ENCODE measurements at regions not wholly inside any gene's neighbourhood (a gene's known extent, or its start where the extent isn't known, plus 50 kb on each side); places are given as distances from the start of the nearest gene placed in this dataset.

DNA sequence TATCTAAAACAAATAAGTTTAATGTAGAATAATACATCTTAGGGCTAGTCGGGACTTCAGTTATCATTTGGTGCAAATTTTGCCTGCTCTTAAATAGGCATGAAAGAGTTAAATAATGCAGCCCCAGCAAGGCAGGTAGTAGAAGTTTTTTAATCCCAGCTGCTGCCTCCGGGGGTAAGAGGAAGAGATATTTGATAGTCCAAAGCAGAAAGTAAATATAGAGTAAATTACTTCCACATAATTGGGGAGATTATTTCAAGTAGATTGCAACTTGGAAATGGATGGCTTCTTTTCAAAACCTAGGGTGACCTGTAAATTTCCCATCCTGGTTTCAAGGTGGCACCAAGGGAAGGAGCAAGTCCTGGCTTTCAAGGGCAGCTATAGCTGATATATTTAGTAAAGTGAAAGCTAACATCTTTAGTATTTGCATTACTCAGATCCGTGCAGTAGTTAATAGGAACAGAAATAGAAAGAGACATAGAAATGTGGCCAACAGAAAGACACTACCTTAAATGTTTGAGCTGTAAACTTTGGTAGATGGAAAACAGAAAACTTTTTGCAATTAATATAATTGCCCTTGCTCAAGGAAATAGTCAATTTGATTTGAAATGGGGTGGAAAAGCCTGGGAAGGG is 109.1 kb downstream of the LMO4 start:
- no peak for DNase-seq (ENCODE audit: low spot score)

DNA sequence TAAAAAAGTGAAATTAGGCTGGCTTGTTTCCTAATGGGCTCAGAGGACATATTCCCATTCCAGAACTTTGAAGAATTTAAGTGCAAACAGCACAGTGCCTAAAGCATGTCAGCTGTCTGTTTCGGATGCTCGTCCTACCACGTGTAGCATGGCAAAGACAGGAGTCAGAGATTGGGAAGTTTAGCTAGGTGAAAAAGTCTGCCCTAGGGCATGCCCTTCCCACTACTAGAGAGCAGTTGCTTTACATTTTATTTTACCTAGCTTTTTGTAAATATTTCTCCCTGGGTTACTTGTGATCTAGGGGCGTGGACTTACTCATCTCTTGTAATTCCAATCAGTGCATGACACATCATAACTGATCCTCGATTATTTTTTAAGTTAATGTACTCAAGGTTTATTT is 111.1 kb downstream of the LMO4 start:
- no peak for DNase-seq (ENCODE audit: low spot score)

DNA sequence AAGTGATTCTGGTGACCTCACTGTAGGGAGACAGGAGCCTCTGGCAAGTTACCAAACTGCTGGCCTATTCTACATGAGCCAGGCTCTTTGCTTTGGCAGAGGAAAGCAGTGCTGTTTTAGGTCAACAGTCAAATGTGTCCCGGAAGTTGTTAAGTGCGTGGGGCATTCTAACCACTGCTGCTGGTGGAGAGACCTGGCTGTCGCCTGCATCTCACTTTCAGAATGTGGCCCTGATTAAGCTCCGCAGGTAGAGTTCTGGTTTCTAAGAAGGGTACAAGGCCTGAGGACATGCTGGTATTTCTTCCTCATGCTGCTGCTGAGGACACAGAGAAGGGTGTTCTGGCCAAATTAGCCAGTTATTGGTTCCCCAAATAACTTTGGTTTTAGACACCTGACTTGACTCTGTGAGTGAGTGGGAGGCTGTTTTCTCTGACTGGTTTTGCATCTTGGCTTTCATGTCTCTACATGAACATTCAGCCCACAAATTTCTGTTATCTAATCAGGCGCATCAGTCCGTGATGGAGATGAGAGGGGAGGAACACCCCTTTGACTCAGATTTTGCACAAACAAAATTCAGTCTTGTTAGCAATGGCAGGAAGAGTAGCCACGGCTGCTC is 120.8 kb downstream of the LMO4 start:
- peak; percentile 38 for DNase-seq (ENCODE audit: low spot score)

DNA sequence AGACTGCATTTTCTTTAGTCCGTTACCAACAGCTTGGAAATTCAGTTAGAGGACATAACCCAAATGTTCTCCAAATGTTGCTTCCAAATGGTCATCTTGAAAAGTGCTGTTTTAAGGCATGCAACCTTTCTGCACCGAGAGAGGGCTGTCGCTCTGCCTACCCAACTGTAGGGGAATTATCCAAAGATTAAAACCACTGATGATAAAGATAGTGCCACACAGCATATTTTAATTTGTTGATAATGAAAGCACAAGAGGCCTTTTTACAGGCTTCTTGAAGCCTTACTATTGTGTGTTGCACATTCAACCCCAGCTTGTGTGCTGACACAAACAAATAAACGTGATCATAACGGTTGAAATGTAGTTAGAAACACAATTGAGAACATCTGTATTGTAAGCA is 121.5 kb downstream of the LMO4 start:
- no peak for DNase-seq (ENCODE audit: low spot score)

DNA sequence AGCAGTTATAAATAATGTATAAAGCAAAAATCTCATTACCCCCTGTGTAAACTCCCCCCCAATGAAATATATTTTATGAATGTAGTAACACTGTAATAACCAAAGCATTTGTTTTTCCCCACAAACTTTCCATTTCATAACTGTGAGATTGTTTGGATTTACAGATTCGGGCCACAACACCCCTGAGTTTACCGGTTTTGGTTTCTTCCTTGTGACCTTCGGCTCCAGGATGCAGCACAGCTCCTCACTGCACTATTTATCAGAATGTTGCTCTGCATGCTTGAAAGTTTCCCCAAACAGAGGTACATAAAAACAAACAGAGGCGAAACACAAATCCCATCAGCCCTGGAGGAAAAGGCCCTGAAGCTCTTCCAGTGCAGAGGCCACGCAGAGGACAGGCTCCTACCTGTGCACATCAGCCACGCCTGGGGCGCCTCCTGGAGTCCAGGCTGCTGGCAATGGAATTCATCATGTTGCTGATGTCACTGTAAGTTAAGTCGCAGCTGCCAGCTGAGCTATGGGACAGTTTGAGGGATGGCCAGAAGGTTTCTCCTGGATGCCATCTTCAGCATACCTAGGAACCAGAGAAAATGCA is 122.0 kb downstream of the LMO4 start:
- DNase-seq (ENCODE audit: low spot score): peak; percentile 31

DNA sequence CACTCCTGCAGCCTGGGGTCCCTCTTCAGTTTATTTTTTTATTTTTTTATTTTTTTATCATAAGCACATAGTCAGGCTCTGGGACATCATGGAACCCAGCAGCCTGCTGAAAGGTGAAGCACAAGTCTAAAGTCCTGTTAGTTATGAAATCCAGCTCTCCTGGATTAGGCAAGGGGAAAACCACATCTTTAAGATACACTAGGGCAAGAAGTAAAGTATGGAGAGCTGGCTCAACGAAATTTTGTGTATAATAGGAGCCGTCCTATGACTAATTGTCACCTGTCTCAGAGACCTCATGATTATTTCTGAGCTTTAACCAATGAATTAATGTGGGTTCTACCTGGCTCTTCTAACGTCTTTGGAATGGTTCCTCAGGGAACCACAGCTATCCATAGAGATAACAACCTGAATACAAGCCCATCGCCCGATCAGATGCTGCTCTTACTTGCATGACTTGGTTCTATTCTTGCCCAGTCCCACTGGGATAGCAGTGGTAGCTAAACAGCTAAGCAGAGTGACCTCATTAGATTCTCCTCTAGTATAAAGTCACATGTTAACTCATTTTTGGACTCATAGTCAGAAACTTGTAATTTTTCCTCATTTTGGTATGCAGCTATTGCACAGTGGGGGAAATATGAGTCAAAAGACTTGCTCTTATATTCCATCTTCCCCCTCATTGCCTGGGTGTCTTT is 122.7 kb downstream of the LMO4 start:
- no peak for DNase-seq (ENCODE audit: low spot score)

DNA sequence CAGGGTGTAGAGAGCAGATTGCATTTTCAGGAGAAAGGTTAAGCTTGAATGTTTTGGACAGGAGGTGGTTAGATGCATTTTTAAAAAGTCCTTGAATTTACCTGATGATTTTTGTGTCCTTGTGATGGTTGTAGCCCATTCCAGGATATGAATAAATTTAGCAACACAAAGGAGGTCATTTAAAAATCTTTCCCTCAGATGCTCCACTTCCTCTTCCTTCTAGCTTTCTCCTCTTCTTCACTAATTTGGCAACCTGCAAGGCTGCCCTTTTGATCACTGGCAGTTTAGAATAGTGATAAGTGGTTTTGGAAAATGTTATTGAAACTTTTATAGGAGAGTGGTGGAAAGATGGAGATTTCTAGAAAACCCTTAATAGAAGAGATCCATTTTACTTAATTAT is 124.0 kb downstream of the LMO4 start:
- no peak for DNase-seq (ENCODE audit: low spot score)

DNA sequence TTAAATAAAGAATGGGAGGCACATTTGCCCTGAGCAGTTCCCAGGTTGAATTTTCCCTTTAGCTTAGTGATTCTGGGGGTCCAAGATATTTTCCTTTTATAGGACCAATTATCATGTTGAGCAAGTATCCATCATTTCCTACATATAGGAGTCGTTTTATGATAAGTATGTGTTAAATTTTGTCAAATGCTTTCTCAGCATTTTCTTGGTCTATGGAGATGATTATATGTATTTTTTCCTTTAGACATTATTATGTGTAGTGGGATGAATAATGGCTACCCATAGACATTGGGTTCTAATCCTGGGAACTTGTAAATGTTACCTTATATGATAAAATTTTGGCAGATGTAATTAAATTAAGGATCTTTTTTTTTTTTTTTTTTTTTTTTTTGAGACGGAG is 128.7 kb downstream of the LMO4 start:
- no peak for DNase-seq (ENCODE audit: low spot score)

DNA sequence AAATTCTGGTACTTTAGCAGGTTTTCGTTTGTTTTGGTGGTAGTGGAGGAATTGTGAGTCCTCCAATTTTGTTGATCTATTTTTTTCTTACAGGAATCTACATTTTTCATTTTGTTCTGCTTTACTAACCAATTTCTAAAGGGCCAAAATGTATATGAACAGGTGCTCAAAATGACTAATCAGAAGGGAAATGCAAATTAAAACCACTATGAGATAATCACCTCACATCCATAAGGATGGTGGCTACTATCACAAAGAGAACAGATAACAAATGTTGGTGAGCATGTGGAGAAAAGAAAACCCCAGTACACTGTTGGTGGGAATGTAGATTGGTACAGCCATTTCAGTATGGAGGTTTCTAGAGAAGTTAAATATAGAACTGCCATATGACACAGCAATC is 134.2 kb downstream of the LMO4 start:
- no peak for DNase-seq (ENCODE audit: low spot score)

DNA sequence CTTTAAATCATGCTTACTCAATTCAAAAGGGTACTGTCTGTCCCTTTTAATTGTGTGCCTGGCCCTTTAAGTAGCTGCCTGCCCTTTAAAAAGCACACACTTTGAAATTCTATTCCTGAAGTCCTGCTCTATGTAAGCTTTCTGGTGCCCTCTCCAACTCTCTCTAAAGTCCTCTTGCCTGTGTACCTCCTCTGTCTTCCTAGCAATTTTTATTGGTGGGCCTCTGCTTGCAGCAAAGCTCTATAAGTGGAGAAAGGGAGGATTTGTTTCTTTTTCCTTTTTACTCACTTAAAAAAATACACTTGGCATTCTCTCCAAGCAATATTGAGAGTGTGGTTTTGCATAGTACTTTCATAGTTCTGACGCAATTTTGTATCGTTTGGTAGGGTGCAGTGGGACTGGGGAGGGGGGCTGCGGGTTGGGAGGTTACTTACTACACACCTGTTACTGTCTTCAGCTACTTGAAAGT is 135.4 kb downstream of the LMO4 start:
- DNase-seq (ENCODE audit: low spot score): no peak

DNA sequence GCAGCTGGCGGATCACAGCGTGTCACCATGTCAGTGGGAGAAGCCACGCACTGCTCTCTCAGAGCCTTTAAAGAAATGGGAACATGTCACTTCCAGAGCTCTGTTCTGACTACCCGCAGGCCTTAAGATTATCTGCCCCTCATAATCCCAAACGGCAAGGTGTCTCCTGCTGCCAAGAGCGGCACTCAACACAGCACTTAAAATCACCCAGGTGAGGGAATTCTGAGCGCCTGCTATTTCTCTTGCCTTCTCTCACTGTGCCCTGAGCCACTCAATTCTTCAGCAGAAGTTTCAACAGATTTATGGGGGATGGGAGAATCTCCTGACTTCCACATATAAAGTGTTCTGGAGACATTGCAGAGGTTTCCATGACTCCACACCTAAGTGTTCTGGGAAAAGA is 137.9 kb downstream of the LMO4 start:
- no peak for DNase-seq (ENCODE audit: low spot score)

DNA sequence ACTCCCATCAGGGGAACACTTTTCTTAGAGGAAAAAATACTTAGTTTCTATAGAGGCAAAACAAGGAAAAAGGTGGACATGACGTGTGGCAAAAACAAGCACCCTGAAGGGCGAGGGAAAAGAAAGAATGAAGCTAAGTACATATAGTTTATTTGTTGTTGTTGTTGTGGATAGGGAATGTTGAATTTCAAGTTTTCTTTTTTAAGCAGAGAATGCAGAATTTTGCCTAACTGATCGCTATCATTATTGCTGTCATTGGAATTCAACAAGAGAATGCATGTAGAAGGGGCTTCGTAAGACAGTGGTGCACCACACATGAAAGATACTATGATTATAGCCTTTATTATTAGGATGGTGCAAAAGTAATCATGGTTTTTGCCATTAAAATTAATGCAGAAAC is 144.0 kb downstream of the LMO4 start:
- DNase-seq (ENCODE audit: low spot score): no peak

DNA sequence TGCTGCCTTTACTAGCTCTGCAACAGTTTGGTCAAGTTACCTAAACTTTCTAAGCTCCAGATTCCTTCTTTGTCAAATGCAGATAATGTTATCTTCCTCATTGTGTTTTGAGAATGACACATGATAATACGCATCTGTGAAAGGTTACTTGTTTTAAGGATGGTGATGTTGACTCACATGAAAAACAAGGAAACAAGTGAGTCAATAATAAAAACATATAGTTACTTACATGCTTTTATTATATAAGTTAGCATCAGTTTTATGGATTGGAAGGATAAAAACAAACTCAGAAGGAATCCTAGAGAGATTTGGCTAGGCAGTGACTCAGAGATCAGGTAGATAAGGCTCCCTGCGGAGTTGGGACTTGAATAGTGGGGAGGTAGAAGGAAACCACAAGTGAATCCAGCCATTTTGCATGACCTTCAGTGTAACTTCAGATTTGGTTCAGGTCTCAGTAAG is 144.6 kb downstream of the LMO4 start:
- no peak for DNase-seq (ENCODE audit: low spot score)

DNA sequence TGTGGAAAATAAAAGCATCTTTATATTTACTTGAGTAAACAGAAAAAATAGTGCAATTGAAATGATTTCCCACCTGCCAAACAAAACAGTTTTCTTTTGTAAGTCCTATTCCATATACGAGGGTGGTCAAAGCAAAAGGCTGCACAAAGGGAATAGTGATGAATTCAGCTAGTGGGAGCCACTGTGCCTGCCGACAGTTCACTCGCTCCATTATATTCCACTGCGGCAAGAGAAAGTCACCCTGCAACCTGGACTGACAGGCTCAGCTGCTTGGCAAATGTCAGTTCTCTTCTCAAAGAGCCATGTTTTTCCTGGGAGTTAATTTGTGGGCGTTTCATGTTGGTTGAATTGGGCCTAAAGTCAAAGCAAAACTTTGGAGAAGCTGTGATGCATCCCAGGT is 145.4 kb downstream of the LMO4 start:
- no peak for DNase-seq (ENCODE audit: low spot score)

DNA sequence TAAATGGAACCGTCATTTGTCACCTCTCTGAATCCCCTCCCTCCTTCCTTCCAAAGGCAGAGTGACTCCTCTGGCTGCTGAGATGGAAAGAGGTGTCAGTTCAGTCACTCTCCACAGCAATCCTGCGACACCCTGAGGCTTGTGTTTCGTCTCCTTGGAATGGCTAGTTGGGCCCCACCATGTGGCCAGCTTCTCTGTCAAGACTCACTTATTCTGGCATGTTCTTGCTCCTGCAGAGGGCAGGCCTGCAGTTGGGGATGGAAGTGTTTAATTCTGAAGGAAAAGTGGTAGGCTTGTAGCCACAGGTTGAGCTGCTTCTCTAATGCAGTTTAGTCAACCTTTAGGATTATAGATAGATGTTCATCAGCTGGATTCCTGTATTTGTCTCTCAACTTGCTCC is 149.6 kb downstream of the LMO4 start:
- no peak for DNase-seq (ENCODE audit: low spot score)

DNA sequence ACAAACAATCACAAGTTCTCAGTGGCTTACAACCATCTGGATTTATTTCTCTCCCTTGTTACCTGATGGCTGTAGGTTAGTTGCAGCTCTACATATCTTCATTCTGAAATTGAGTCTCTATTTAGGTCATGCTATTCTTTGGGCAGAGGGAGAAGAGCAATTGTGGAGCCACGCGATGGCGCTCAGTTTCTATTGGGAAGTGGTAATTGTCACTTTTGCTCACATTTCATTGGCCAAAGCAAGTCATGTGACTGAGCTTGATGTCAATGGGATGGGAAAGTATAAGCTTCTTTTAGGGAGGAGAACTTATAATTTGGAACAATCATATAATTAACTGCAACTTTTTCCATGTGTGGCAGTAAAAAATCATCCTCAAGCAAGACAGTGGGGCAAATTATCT is 166.5 kb downstream of the LMO4 start:
- DNase-seq (ENCODE audit: low spot score): no peak

DNA sequence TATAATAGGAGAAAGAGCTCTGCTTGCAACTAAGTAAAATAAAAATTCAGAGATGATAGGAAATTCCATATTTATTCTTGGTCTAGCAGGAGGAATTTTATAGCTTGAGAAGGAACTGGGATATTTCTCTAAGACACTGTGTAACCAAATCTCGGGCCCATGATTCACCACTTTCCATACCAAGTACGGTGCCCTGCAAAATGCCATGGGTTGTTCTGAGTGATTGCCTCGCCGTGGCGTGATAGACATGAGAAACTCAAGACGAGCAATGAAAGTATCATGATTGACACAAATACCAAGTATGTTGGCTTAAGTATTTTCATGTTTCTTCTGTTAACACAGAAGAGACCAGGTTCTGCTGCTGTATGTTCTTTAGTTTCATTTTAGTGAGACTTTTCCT is 167.2 kb downstream of the LMO4 start:
- DNase-seq (ENCODE audit: low spot score): no peak

DNA sequence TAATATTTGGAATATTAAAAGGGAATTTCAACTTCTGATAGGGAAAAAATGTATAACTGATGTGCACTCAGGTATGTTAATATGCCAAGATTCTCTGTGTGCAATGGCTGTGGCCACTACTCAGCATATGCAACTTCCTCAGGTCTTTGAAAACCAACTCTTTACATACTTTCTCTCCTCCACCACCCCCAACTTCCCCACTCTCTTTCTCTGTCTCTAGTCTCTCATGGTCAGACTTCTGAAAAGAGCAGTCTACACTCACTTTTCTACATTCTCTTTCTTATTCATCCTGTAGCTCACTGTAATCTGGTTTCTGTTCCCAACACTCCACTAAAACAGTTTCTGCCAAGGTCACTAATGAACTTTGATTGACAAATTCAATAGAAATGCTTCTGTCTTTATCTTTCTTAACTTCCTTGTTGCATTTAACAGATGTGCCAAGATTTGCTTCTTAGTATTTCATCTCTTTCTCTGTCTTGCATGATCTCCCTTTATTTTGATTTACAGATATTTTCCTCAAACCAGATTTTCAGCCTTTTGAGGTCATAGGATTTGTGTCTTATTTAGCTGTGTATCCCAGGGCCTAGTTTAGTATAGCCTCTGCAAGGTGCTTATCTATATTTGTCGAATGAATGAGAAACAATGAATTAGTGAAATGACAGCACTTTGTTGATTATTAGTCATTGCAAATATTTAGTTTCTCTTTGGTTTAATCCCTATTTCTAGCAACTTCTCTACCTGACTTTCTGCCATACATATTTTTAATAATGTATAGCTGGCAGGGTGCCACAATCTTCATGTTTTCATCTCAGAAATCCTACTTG is 168.9 kb downstream of the LMO4 start:
- no peak for DNase-seq (ENCODE audit: low spot score)

DNA sequence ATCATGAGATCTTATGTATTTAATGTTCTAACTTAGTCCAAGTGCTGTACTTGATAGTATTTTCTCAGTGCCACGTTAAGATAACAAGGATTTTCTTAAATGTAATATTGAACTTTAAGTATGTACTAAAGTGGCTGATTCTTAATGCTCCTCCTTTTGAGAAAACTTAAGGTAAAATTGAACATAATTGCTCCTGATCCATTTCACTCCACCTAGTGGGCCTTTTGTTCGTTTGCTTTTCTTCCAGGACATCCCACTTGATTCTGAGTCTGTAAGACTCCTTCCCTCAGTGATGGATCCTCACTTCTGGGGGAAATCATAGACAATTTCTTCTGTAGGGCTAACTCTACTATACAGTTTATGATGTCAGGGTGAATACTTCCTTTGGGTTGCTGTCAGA is 173.1 kb downstream of the LMO4 start:
- DNase-seq (ENCODE audit: low spot score): no peak

DNA sequence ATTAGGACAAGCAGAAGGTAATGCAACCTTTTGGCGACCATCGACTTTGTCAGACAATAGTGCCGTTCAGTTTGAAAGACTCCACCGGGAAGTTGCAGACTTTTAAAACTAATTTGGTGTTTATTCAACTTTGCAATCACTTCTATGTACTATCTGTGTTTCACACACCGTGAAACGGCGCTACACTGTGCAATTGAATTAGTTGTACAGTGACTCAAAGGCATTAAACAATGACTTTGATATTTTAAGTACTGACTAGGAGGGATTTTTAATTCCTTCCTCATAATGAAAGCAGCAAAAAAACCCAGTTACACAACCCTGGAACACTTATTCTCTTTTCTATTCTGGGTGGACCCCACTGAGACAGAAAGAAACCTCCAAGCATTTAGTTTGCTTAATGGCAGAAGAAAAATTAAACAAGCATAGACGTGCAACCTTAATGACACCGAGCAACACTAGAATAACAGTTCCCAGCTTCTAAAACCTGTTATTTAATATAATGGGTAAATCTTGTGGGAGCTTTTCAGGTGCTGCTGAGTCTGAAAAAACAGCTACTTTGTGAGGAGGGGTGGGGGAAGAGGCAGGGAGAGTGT is 176.8 kb downstream of the LMO4 start:
- no peak for DNase-seq (ENCODE audit: low spot score)

DNA sequence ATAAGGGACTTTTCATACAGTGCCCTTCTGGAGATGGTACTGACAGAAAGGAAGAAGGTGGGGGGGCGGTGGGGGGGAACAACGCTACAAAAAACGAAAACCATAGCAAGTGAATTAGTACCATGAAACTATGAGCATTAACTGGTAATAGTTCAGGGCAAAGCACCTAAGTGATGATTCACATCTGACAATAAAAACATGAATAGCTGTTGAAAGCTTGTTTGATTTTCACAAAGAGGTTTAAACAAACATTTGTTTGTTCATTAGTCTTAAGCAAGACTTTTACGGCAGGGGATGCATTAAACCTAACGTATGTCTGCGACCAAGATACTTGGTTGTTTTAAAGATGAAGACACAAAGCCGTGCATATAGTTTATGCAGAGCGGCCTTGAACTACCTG is 177.5 kb downstream of the LMO4 start:
- no peak for DNase-seq (ENCODE audit: low spot score)

DNA sequence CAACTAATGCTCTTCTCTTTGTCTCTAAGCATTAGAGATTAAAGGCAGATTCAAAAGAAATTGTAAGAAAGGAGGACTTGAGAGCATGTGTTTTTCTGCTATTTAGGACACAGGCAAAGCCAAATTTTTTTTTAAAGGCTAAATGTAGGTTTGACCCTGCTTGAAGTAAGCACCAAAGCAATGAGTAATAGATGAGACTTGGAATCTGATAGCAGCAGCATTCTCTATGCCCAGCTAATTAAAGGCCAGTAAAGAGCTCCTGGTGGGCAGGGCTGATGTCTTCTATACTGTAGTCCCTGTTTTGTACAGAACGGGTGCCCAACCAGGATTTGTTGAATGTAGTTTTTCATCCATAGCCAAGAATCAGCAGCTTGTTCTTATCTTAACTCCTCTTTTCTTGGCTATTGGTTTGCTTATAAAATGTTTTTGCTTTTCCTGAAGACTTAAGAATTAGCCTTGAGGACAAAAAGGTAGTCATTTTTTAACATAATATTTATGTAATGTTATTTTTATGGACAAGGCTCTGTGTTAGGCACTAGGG is 179.6 kb downstream of the LMO4 start:
- no peak for DNase-seq (ENCODE audit: low spot score)
